Prostate gland (tissue), 2 donors: ENCODE measurements at regions not wholly inside any gene's neighbourhood (a gene's known extent, or its start where the extent isn't known, plus 50 kb on each side); places are given as distances from the start of the nearest gene placed in this dataset.

ENCODE experiments used
- POLR2A ChIP-seq: fragments of 450-650 bp; IDR thresholded peaks from one replicate; pipeline ENCODE4 v1.6.1; 2016; ENCODE audit warnings: antibody characterized with exemption, mild to moderate bottlenecking
- TF ChIP-seq, protein P1 (sequence below), 4 experiments: fragments of 200-600 bp in 2 of 4; fragments of 450-650 bp in 2 of 4; sonication (generic) in 2 of 4; IDR thresholded peaks; 1 replicate in 3 of 4; 2 replicates in 1 of 4; pipeline ENCODE4 v1.5.1; 2016 to 2019; ENCODE audit warnings: antibody characterized with exemption in 4 of 4, mild to moderate bottlenecking in 2 of 4, moderate library complexity in 2 of 4

- TF ChIP-seq, protein P1, sequence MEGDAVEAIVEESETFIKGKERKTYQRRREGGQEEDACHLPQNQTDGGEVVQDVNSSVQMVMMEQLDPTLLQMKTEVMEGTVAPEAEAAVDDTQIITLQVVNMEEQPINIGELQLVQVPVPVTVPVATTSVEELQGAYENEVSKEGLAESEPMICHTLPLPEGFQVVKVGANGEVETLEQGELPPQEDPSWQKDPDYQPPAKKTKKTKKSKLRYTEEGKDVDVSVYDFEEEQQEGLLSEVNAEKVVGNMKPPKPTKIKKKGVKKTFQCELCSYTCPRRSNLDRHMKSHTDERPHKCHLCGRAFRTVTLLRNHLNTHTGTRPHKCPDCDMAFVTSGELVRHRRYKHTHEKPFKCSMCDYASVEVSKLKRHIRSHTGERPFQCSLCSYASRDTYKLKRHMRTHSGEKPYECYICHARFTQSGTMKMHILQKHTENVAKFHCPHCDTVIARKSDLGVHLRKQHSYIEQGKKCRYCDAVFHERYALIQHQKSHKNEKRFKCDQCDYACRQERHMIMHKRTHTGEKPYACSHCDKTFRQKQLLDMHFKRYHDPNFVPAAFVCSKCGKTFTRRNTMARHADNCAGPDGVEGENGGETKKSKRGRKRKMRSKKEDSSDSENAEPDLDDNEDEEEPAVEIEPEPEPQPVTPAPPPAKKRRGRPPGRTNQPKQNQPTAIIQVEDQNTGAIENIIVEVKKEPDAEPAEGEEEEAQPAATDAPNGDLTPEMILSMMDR (IDR thresholded peaks at IDR 0.05): no peak
- no peak for TF ChIP-seq POLR2A
Observed at GRCh38 chr5:167305591-167306213, 985.7 kb upstream of the WWC1 start.
